H9 (cell line): ENCODE measurements at regions not wholly inside any gene's neighbourhood (a gene's known extent, or its start where the extent isn't known, plus 50 kb on each side); places are given as distances from the start of the nearest gene placed in this dataset.

Experiments
- DNase-seq: peaks from one replicate; pipeline ENCODE4 v3.0.0-alpha.2; 2017
- H2AFZ ChIP-seq: one replicate; pipeline ENCODE4 v1.6.1; 2013; ENCODE audit warnings: mild to moderate bottlenecking, low read length, control low read depth, moderate library complexity
- H2AK5ac ChIP-seq: 2 replicates; pipeline ENCODE4 v1.6.1; 2013; ENCODE audit warnings: low read length, control low read depth, mixed read lengths; ENCODE audit not compliant: insufficient read length
- H2BK120ac ChIP-seq: one replicate; pipeline ENCODE4 v1.6.1; 2013; ENCODE audit warnings: low read depth, mild to moderate bottlenecking, low read length, control low read depth, inconsistent platforms; ENCODE audit not compliant: poor library complexity, severe bottlenecking
- H2BK12ac ChIP-seq: 2 replicates; pipeline ENCODE4 v1.6.1; 2013; ENCODE audit warnings: low read length, control low read depth, mixed read lengths, low read depth; ENCODE audit not compliant: insufficient read length
- H2BK15ac ChIP-seq: 2 replicates; pipeline ENCODE4 v1.6.1; 2013; ENCODE audit warnings: low read depth, low read length, control low read depth
- H2BK20ac ChIP-seq: one replicate; pipeline ENCODE4 v1.6.1; 2013; ENCODE audit warnings: low read depth, mild to moderate bottlenecking, low read length, control low read depth, inconsistent platforms; ENCODE audit not compliant: poor library complexity, severe bottlenecking
- H2BK5ac ChIP-seq: 2 replicates; pipeline ENCODE4 v1.6.1; 2013; ENCODE audit warnings: low read length, control low read depth, mixed read lengths; ENCODE audit not compliant: insufficient read length
- H3K14ac ChIP-seq: 2 replicates; pipeline ENCODE4 v1.6.1; 2013; ENCODE audit warnings: low read length, control low read depth; ENCODE audit not compliant: insufficient read depth
- H3K18ac ChIP-seq: 2 replicates; pipeline ENCODE4 v1.6.1; 2013; ENCODE audit warnings: low read depth, mild to moderate bottlenecking, mixed read lengths, low read length, control low read depth; ENCODE audit not compliant: insufficient read length
- H3K23ac ChIP-seq: 2 replicates; pipeline ENCODE4 v1.6.1; 2013; ENCODE audit warnings: low read length, control low read depth, mixed read lengths, low read depth; ENCODE audit not compliant: insufficient read length
- H3K23me2 ChIP-seq: 2 replicates; pipeline ENCODE4 v1.6.1; 2013; ENCODE audit warnings: low read depth, mild to moderate bottlenecking, mixed read lengths, low read length, control low read depth; ENCODE audit not compliant: insufficient read length, poor library complexity, severe bottlenecking
- H3K27ac ChIP-seq: 2 replicates; pipeline ENCODE4 v1.5.1; 2013; ENCODE audit warnings: low read length, control low read depth, mixed read lengths, low read depth; ENCODE audit not compliant: insufficient read length
- H3K27me3 ChIP-seq: 2 replicates; pipeline ENCODE4 v1.6.1; 2013; ENCODE audit warnings: low read length, control low read depth, inconsistent platforms; ENCODE audit not compliant: insufficient read depth
- H3K4ac ChIP-seq: 2 replicates; pipeline ENCODE4 v1.6.1; 2013; ENCODE audit warnings: low read depth, mild to moderate bottlenecking, control low read depth, inconsistent platforms, low read length, moderate library complexity
- H3K4me1 ChIP-seq: 2 replicates; pipeline ENCODE4 v1.6.1; 2013; ENCODE audit warnings: low read length, control low read depth, inconsistent platforms; ENCODE audit not compliant: insufficient read depth
- H3K4me2 ChIP-seq: 2 replicates; pipeline ENCODE4 v1.6.1; 2013; ENCODE audit warnings: low read length, control low read depth, mixed read lengths; ENCODE audit not compliant: insufficient read length, insufficient read depth
- H3K56ac ChIP-seq: 2 replicates; pipeline ENCODE4 v1.6.1; 2013; ENCODE audit warnings: low read depth, mild to moderate bottlenecking, mixed read lengths, low read length, control low read depth; ENCODE audit not compliant: insufficient read length
- H3K79me1 ChIP-seq: 2 replicates; pipeline ENCODE4 v1.6.1; 2013; ENCODE audit warnings: low read depth, mild to moderate bottlenecking, moderate library complexity, low read length, control low read depth, inconsistent platforms; ENCODE audit not compliant: insufficient read depth, poor library complexity, severe bottlenecking
- H3K79me2 ChIP-seq: 2 replicates; pipeline ENCODE4 v1.6.1; 2013; ENCODE audit warnings: low read length, control low read depth, inconsistent platforms; ENCODE audit not compliant: insufficient read depth
- H3K9ac ChIP-seq: 2 replicates; pipeline ENCODE4 v1.6.1; 2013; ENCODE audit warnings: low read length, control low read depth, mixed read lengths; ENCODE audit not compliant: insufficient read length; ENCODE audit errors: extremely low read depth
- H3K9me3 ChIP-seq: one replicate; pipeline ENCODE4 v1.6.1; 2013; ENCODE audit warnings: low read depth, low read length, inconsistent platforms; ENCODE audit not compliant: control insufficient read depth
- H3T11ph ChIP-seq: one replicate; pipeline ENCODE4 v1.6.1; 2013; ENCODE audit warnings: mild to moderate bottlenecking, low read length, control low read depth, inconsistent platforms
- H4K20me1 ChIP-seq: one replicate; pipeline ENCODE4 v1.6.1; 2013; ENCODE audit not compliant: control insufficient read depth, insufficient read length, insufficient read depth
- H4K5ac ChIP-seq: 2 replicates; pipeline ENCODE4 v1.6.1; 2013; ENCODE audit warnings: low read depth, mild to moderate bottlenecking, mixed read lengths, low read length, control low read depth; ENCODE audit not compliant: insufficient read length
- H4K8ac ChIP-seq: replicated peaks from 2 replicates; pipeline ENCODE4 v1.6.1; 2013; ENCODE audit warnings: low read length, control low read depth, mixed read lengths, low read depth; ENCODE audit not compliant: insufficient read length
- H4K91ac ChIP-seq: 2 replicates; pipeline ENCODE4 v1.6.1; 2013; ENCODE audit warnings: low read depth, mild to moderate bottlenecking, moderate library complexity, mixed read lengths, low read length, control low read depth; ENCODE audit not compliant: insufficient read length
- H3K27ac Mint-ChIP-seq, 3 experiments: 2 replicates in 2 of 3; 3 replicates in 1 of 3; pipeline ENCODE4 v1.8.0; 2020 to 2021; ENCODE audit warnings: mixed read lengths in 3 of 3, mild to moderate bottlenecking in 1 of 3, moderate library complexity in 1 of 3
- H3K27me3 Mint-ChIP-seq: 2 replicates; pipeline ENCODE4 v1.8.0; 2021; ENCODE audit warnings: low read depth, mild to moderate bottlenecking, moderate library complexity, mixed read lengths
- H3K36me3 Mint-ChIP-seq, 3 experiments: 2 replicates in 2 of 3; 3 replicates in 1 of 3; pipeline ENCODE4 v1.8.0; 2020 to 2021; ENCODE audit warnings: low read depth in 3 of 3, mixed read lengths in 3 of 3; ENCODE audit not compliant: insufficient read depth in 1 of 3
- H3K4me1 Mint-ChIP-seq, 2 experiments: 2 replicates each; pipeline ENCODE4 v1.8.0; 2020; ENCODE audit warnings: mixed read lengths in 2 of 2
- H3K4me3 Mint-ChIP-seq, 2 experiments: 2 replicates in 1 of 2; 3 replicates in 1 of 2; pipeline ENCODE4 v1.8.0; 2020 to 2021; ENCODE audit warnings: mild to moderate bottlenecking in 2 of 2, mixed read lengths in 2 of 2, moderate library complexity in 1 of 2
- H3K9me3 Mint-ChIP-seq, 2 experiments: 2 replicates in 1 of 2; 3 replicates in 1 of 2; pipeline ENCODE4 v1.8.0; 2020; ENCODE audit warnings: mild to moderate bottlenecking in 2 of 2, mixed read lengths in 2 of 2, moderate library complexity in 1 of 2
- CTCF ChIP-seq: fragments of 200-600 bp; sonication (generic); conservative IDR thresholded peaks from 3 replicates; pipeline ENCODE4 v1.8.0; 2021; ENCODE audit warnings: antibody characterized with exemption, mild to moderate bottlenecking
- WGBS: extraction: QIAGEN DNeasy Blood & Tissue Kit; methylation state at CpG from one replicate; pipeline ENCODE4 v1.1.7; 2013; ENCODE audit warnings: missing lambda C conversion rate, low lambda C conversion rate, mixed read lengths; ENCODE audit not compliant: insufficient read length; ENCODE audit errors: extremely low coverage; 5-methylcytosine and 5-hydroxymethylcytosine counted together

GRCh38 chr11:115705200-115705599 lies 201.0 kb upstream of the CADM1 start:
- H2BK15ac ChIP-seq, result no peak overlapping the region
- peaks cover 8 to 11% of the 10 kb centered on the region in 2 experiments; a peak in 4 of 5 replicates for H3K9me3 Mint-ChIP-seq

More at GRCh38 chr11:115705200-115705599, 201.0 kb upstream of the CADM1 start:
- Histone ChIP-seq H2AFZ (no peak overlapping the region), H3K23me2 (no peaks in the 10 kb centered on the region), H2AK5ac (no peak overlapping the region), H3K4ac (no peak overlapping the region), H3K9ac (no peak overlapping the region), H3K79me2 (no peaks in the 10 kb centered on the region), H3K56ac (no peak overlapping the region), H3K18ac (no peak overlapping the region), H3K4me2 (no peak overlapping the region), H4K8ac (no peak overlapping the region), H2BK20ac (no peak overlapping the region), H4K91ac (no peak overlapping the region), H4K20me1 (no peaks in the 10 kb centered on the region), H4K5ac (no peak overlapping the region), H3K27me3 (no peaks in the 10 kb centered on the region; the same call in 1 of the 2 replicates), H2BK120ac (no peak overlapping the region), H2BK12ac (no peak overlapping the region), H3K4me1 (no peaks in the 10 kb centered on the region), H3K27ac (no peak overlapping the region), H3K79me1 (no peaks in the 10 kb centered on the region), H3K23ac (no peak overlapping the region), H2BK5ac (no peak overlapping the region), H3K9me3 (no peaks in the 10 kb centered on the region), H3K14ac (no peak overlapping the region), H3T11ph (no peak overlapping the region)
- no peak overlapping the region for H3K4me3 Mint-ChIP-seq
- peaks cover 0 to 10% (median 1%) of the 10 kb centered on the region in 3 experiments; a peak in 4 of 7 replicates for H3K36me3 Mint-ChIP-seq
- no peak overlapping the region for H3K27ac Mint-ChIP-seq
- no peak for DNase-seq
- no CpG with 5 or more reads among the region's 2 CpGs for WGBS
- H3K4me1 Mint-ChIP-seq, result peaks cover 3 to 10% of the 10 kb centered on the region in 2 experiments
- TF ChIP-seq CTCF, result no peak
- peaks cover 17% of the 10 kb centered on the region for H3K27me3 Mint-ChIP-seq
